CD4-positive, alpha-beta T cell treated with Interferon alpha-2 for 1 hour (primary cell): ENCODE measurements at regions not wholly inside any gene's neighbourhood (a gene's known extent, or its start where the extent isn't known, plus 50 kb on each side); places are given as distances from the start of the nearest gene placed in this dataset.

ENCODE experiments used
- DNase-seq, 2 donors: peaks; one replicate each; pipeline ENCODE4 v3.0.0-alpha.2; 2020 to 2022

- no peak for DNase-seq
Observed at GRCh38 chr2:104465981-104466380, 387.9 kb upstream of the POU3F3 start.

GRCh38 chr2:104468846-104469245, 385.1 kb upstream of the POU3F3 start:
- DNase-seq = no peak

GRCh38 chr2:104472076-104472475, 381.8 kb upstream of the POU3F3 start:
- no peak for DNase-seq

GRCh38 chr2:104473546-104473945, 380.4 kb upstream of the POU3F3 start:
- DNase-seq = no peak

- DNase-seq = no peak
Observed at GRCh38 chr2:104474716-104475115, 379.2 kb upstream of the POU3F3 start.

GRCh38 chr2:104476075-104476474, 377.8 kb upstream of the POU3F3 start:
- no peak for DNase-seq

GRCh38 chr2:104476563-104476988, 377.3 kb upstream of the POU3F3 start:
- no peak for DNase-seq

- no peak for DNase-seq
Observed at GRCh38 chr2:104481341-104481740, 372.6 kb upstream of the POU3F3 start.

GRCh38 chr2:104487366-104487765, 366.5 kb upstream of the POU3F3 start:
- no peak for DNase-seq

- no peak for DNase-seq
Observed at GRCh38 chr2:104493698-104494097, 360.2 kb upstream of the POU3F3 start.

- no peak for DNase-seq
Observed at GRCh38 chr2:104501342-104501741, 352.6 kb upstream of the POU3F3 start.

- no peak for DNase-seq
Observed at GRCh38 chr2:104501929-104502328, 352.0 kb upstream of the POU3F3 start.

- DNase-seq = no peak
Observed at GRCh38 chr2:104502901-104503300, 351.0 kb upstream of the POU3F3 start.

- no peak for DNase-seq
Observed at GRCh38 chr2:104504331-104505073, 349.4 kb upstream of the POU3F3 start.

GRCh38 chr2:104518256-104518655, 335.7 kb upstream of the POU3F3 start:
- DNase-seq = no peak

GRCh38 chr2:104521247-104521646, 332.7 kb upstream of the POU3F3 start:
- no peak for DNase-seq

- no peak for DNase-seq
Observed at GRCh38 chr2:104523921-104524320, 330.0 kb upstream of the POU3F3 start.

- DNase-seq = no peak
Observed at GRCh38 chr2:104528101-104528500, 325.8 kb upstream of the POU3F3 start.

GRCh38 chr2:104531122-104531521, 322.8 kb upstream of the POU3F3 start:
- DNase-seq = no peak

- DNase-seq = no peak
Observed at GRCh38 chr2:104537116-104537515, 316.8 kb upstream of the POU3F3 start.

GRCh38 chr2:104538077-104538476, 315.8 kb upstream of the POU3F3 start:
- DNase-seq = no peak

- no peak for DNase-seq
Observed at GRCh38 chr2:104539649-104540048, 314.3 kb upstream of the POU3F3 start.

GRCh38 chr2:104545055-104545454, 308.9 kb upstream of the POU3F3 start:
- DNase-seq = no peak

GRCh38 chr2:104546537-104546936, 307.4 kb upstream of the POU3F3 start:
- no peak for DNase-seq

GRCh38 chr2:104547221-104547620, 306.7 kb upstream of the POU3F3 start:
- no peak for DNase-seq
